ENCODE measurements at regions not wholly inside any gene's neighbourhood (a gene's known extent, or its start where the extent isn't known, plus 50 kb on each side); places are given as distances from the start of the nearest gene placed in this dataset.

GRCh38 chr14:43480976-43481375 is 1026.1 kb downstream of the FSCB start:
- TF ChIP-seq CTCF (IDR thresholded peaks at IDR 0.05) = no peak
- no peak for TF ChIP-seq POLR2A (IDR thresholded peaks at IDR 0.05)
- no peak for TF ChIP-seq EP300 (IDR thresholded peaks at IDR 0.05; ENCODE audit: low read depth)
